Kidney (tissue), 13 donors: ENCODE measurements at regions not wholly inside any gene's neighbourhood (a gene's known extent, or its start where the extent isn't known, plus 50 kb on each side); places are given as distances from the start of the nearest gene placed in this dataset.

ENCODE experiments used
- DNase-seq, 5 donors: peaks; one replicate each; pipeline ENCODE4 v3.0.0-alpha.2; 2013 to 2020
- FAIRE-seq: peaks from 2 replicates; lab custom pipeline; 2012; peaks lifted over from hg19 to GRCh38; lab: Jason Lieb, UNC
- H3K27ac ChIP-seq, 2 donors: one replicate each; pipeline ENCODE4 v1.7.0; 2013; ENCODE audit warnings: low read depth in 2 of 2, low read length in 2 of 2, inconsistent platforms in 1 of 2
- H3K27me3 ChIP-seq: one replicate; pipeline ENCODE4 v1.7.1; 2013; ENCODE audit warnings: low read length, inconsistent platforms; ENCODE audit not compliant: control insufficient read depth, insufficient read depth
- H3K36me3 ChIP-seq, 3 donors: one replicate each; pipeline versions ENCODE4 v1.7.0 to v1.7.1; 2013; ENCODE audit warnings: low read length in 3 of 3, control low read depth in 1 of 3, inconsistent platforms in 1 of 3; ENCODE audit not compliant: insufficient read depth in 3 of 3, control insufficient read depth in 2 of 3
- H3K4me1 ChIP-seq, 3 donors: one replicate each; pipeline versions ENCODE4 v1.7.0 to v1.7.1; 2013; ENCODE audit warnings: low read length in 3 of 3, inconsistent platforms in 1 of 3, low read depth in 1 of 3; ENCODE audit not compliant: control insufficient read depth in 2 of 3, insufficient read depth in 2 of 3
- H3K4me3 ChIP-seq, 3 donors: one replicate each; pipeline versions ENCODE4 v1.7.0 to v1.8.1; 2013; ENCODE audit warnings: low read length in 3 of 3, control low read depth in 1 of 3, inconsistent platforms in 1 of 3
- H3K9ac ChIP-seq, 3 donors: one replicate each; pipeline versions ENCODE4 v1.7.0 to v1.7.1; 2013; ENCODE audit warnings: low read length in 3 of 3, control low read depth in 1 of 3, inconsistent platforms in 1 of 3
- H3K9me3 ChIP-seq, 3 donors: one replicate each; pipeline versions ENCODE4 v1.7.0 to v1.7.1; 2013; ENCODE audit warnings: low read length in 3 of 3, control low read depth in 1 of 3, inconsistent platforms in 1 of 3; ENCODE audit not compliant: control insufficient read depth in 2 of 3, insufficient read depth in 1 of 3
- CTCF ChIP-seq: IDR thresholded peaks from 3 replicates; pipeline ENCODE4 v1.5.1; 2012; ENCODE audit warnings: mild to moderate bottlenecking, moderate library complexity, borderline replicate concordance; ENCODE audit not compliant: insufficient read depth; ENCODE audit errors: extremely low read depth
- intact Hi-C: fragments of 100-400 bp; cut with DNase I; formaldehyde crosslinking; loops from one replicate; pipeline ENCODE4 v1.11.1; 2022
- donor health status: control.
- donor health status: control.
- donor health status: control.
- donor health status: control.
- donor health status: control.
- donor health status: DM: yes; HTN: yes; CAD: no.
- donor health status: Normal renal cell carcinoma (clear cell type).

- no peak for TF ChIP-seq CTCF
- Histone ChIP-seq H3K27ac (no peak overlapping the region), H3K27me3 (no peaks in the 10 kb centered on the region), H3K9me3 (no peaks in the 10 kb centered on the region), H3K9ac (no peak overlapping the region), H3K4me3 (no peak overlapping the region), H3K4me1 (no peaks in the 10 kb centered on the region), H3K36me3 (no peaks in the 10 kb centered on the region)
- intact Hi-C loops = no loop called here
- DNase-seq (no peak), FAIRE-seq (no peak)
Measured at GRCh38 chr5:15124871-15125568, 253.4 kb upstream of the ANKH start.

GRCh38 chr5:15124461-15124860, 252.9 kb upstream of the ANKH start:
- DNase-seq (no peak), FAIRE-seq (no peak)
- Histone ChIP-seq H3K4me3 (no peak overlapping the region), H3K27me3 (no peaks in the 10 kb centered on the region), H3K4me1 (no peaks in the 10 kb centered on the region), H3K36me3 (no peaks in the 10 kb centered on the region), H3K27ac (no peak overlapping the region), H3K9ac (no peak overlapping the region), H3K9me3 (no peaks in the 10 kb centered on the region)
- intact Hi-C loops = no loop called here
- TF ChIP-seq CTCF = no peak

GRCh38 chr5:15117688-15118087, 246.1 kb upstream of the ANKH start:
- Histone ChIP-seq H3K9ac (no peak overlapping the region), H3K4me3 (no peak overlapping the region), H3K27me3 (no peaks in the 10 kb centered on the region), H3K4me1 (no peaks in the 10 kb centered on the region), H3K27ac (no peak overlapping the region), H3K9me3 (no peaks in the 10 kb centered on the region), H3K36me3 (no peaks in the 10 kb centered on the region)
- FAIRE-seq = no peak
- TF ChIP-seq CTCF = no peak
- peak in 3 of 5 donors; percentile 14 to 65 (median 40) for DNase-seq
- intact Hi-C loops = no loop called here

- Histone ChIP-seq H3K27me3 (no peaks in the 10 kb centered on the region), H3K4me1 (no peaks in the 10 kb centered on the region), H3K4me3 (no peak overlapping the region), H3K27ac (no peak overlapping the region), H3K9ac (no peak overlapping the region), H3K9me3 (no peaks in the 10 kb centered on the region), H3K36me3 (no peaks in the 10 kb centered on the region)
- no peak for TF ChIP-seq CTCF
- no peak for FAIRE-seq
- DNase-seq = no peak
- intact Hi-C loops = no loop called here
Measured at GRCh38 chr5:15116996-15117395, 245.4 kb upstream of the ANKH start.
